GM23338 (cell line): ENCODE measurements at regions not wholly inside any gene's neighbourhood (a gene's known extent, or its start where the extent isn't known, plus 50 kb on each side); places are given as distances from the start of the nearest gene placed in this dataset.

Source experiments
- ATAC-seq: fragments of 200-7000 bp; cut with Tn5 transposase; 3 replicates; pipeline ENCODE4 v1.9.1; 2020
- DNase-seq: peaks from one replicate; pipeline ENCODE4 v3.0.0-alpha.2; 2015; ENCODE audit warnings: low spot score
- H2AFZ ChIP-seq: fragments of 200-600 bp; sonication (generic); 2 replicates; pipeline ENCODE4 v1.8.0; 2016; ENCODE audit warnings: antibody characterized with exemption, mild to moderate bottlenecking, moderate library complexity
- H3F3A ChIP-seq: fragments of 200-600 bp; sonication (generic); replicated peaks from 2 replicates; pipeline ENCODE4 v1.8.0; 2017; ENCODE audit warnings: antibody characterized with exemption, mixed run types, low read depth
- H3K27ac ChIP-seq: fragments of 200-600 bp; sonication (generic); 2 replicates; pipeline ENCODE4 v1.6.1; 2016; ENCODE audit warnings: low read depth
- H3K27me3 ChIP-seq: fragments of 200-600 bp; sonication (generic); 2 replicates; pipeline ENCODE4 v1.8.0; 2016; ENCODE audit warnings: mild to moderate bottlenecking, mixed run types, moderate library complexity; ENCODE audit not compliant: insufficient read depth
- H3K36me3 ChIP-seq: fragments of 200-600 bp; sonication (generic); 2 replicates; pipeline ENCODE4 v1.8.0; 2016; ENCODE audit warnings: mild to moderate bottlenecking; ENCODE audit not compliant: insufficient read depth
- H3K4me1 ChIP-seq: fragments of 200-600 bp; sonication (generic); 2 replicates; pipeline ENCODE4 v1.8.0; 2016; ENCODE audit warnings: mild to moderate bottlenecking, moderate library complexity; ENCODE audit not compliant: insufficient read depth
- H3K4me2 ChIP-seq: fragments of 200-600 bp; sonication (generic); 2 replicates; pipeline ENCODE4 v1.7.1; 2017; ENCODE audit warnings: mixed run types
- H3K4me3 ChIP-seq: fragments of 200-600 bp; sonication (generic); 2 replicates; pipeline ENCODE4 v1.6.1; 2016; ENCODE audit warnings: mixed run types
- H3K79me2 ChIP-seq: fragments of 200-600 bp; sonication (generic); replicated peaks from 2 replicates; pipeline ENCODE4 v1.8.0; 2017; ENCODE audit warnings: mild to moderate bottlenecking; ENCODE audit not compliant: insufficient read depth
- H3K9me2 ChIP-seq: fragments of 200-600 bp; sonication (generic); 2 replicates; pipeline ENCODE4 v1.8.0; 2017; ENCODE audit not compliant: insufficient read depth
- H4K20me1 ChIP-seq: fragments of 200-600 bp; sonication (generic); replicated peaks from 2 replicates; pipeline ENCODE4 v1.8.0; 2017; ENCODE audit warnings: mild to moderate bottlenecking; ENCODE audit not compliant: insufficient read depth
- H3K27ac Mint-ChIP-seq: 2 replicates; pipeline ENCODE4 v1.8.0; 2020; ENCODE audit warnings: inconsistent platforms, mild to moderate bottlenecking, moderate library complexity, mixed read lengths
- H3K27me3 Mint-ChIP-seq: 3 replicates; pipeline ENCODE4 v1.8.0; 2022; ENCODE audit warnings: low read depth, mild to moderate bottlenecking, moderate library complexity, mixed read lengths, inconsistent platforms; ENCODE audit not compliant: insufficient read depth, poor library complexity
- H3K36me3 Mint-ChIP-seq: 3 replicates; pipeline ENCODE4 v1.8.0; 2021; ENCODE audit warnings: low read depth, mild to moderate bottlenecking, inconsistent platforms, moderate library complexity, mixed read lengths
- H3K4me1 Mint-ChIP-seq: 3 replicates; pipeline ENCODE4 v1.8.0; 2020; ENCODE audit warnings: mild to moderate bottlenecking, inconsistent platforms, mixed read lengths
- H3K4me3 Mint-ChIP-seq: 3 replicates; pipeline ENCODE4 v1.8.0; 2021; ENCODE audit warnings: moderate library complexity, mild to moderate bottlenecking, inconsistent platforms, mixed read lengths
- H3K9me3 Mint-ChIP-seq: 3 replicates; pipeline ENCODE4 v1.8.0; 2020; ENCODE audit warnings: moderate library complexity, mild to moderate bottlenecking, inconsistent platforms, mixed read lengths
- CREB1 ChIP-seq: fragments of 250-450 bp; sonication (Bioruptor Pico); IDR thresholded peaks from 2 replicates; pipeline ENCODE4 v1.5.0; 2020; ENCODE audit warnings: low read depth, mild to moderate bottlenecking, moderate library complexity
- CTCF ChIP-seq, 2 experiments: fragments of 200-600 bp in 1 of 2; sonication (generic) in 1 of 2; conservative IDR thresholded peaks; 2 replicates each; pipeline versions ENCODE4 v1.5.1 to v1.6.1; 2016 to 2017; ENCODE audit warnings: antibody characterized with exemption in 2 of 2, low read depth in 2 of 2, mild to moderate bottlenecking in 2 of 2, moderate library complexity in 1 of 2
- ETS1 ChIP-seq: IDR thresholded peaks from 2 replicates; pipeline ENCODE4 v1.6.1; 2016; ENCODE audit warnings: antibody characterized with exemption
- EZH2 ChIP-seq: fragments of 200-600 bp; sonication (generic); IDR thresholded peaks from one replicate; pipeline ENCODE4 v1.8.0; 2017; ENCODE audit warnings: antibody characterized with exemption, mild to moderate bottlenecking, low read depth; ENCODE audit not compliant: unreplicated experiment
- EZH2phosphoT487 ChIP-seq: fragments of 200-600 bp; sonication (generic); IDR thresholded peaks from one replicate; pipeline ENCODE4 v1.8.1; 2018; ENCODE audit warnings: antibody characterized with exemption; ENCODE audit not compliant: unreplicated experiment
- JUNB ChIP-seq: IDR thresholded peaks from one replicate; pipeline ENCODE4 v1.6.1; 2016; ENCODE audit warnings: antibody characterized with exemption; ENCODE audit not compliant: unreplicated experiment
- NANOG ChIP-seq: IDR thresholded peaks from 2 replicates; pipeline ENCODE4 v1.6.1; 2016; ENCODE audit warnings: antibody characterized with exemption, borderline replicate concordance
- POLR2AphosphoS5 ChIP-seq: IDR thresholded peaks from 2 replicates; pipeline ENCODE4 v1.6.1; 2016; ENCODE audit warnings: antibody characterized with exemption, low read depth
- REST ChIP-seq: IDR thresholded peaks from one replicate; pipeline ENCODE4 v1.6.1; 2018; ENCODE audit warnings: antibody characterized with exemption; ENCODE audit not compliant: unreplicated experiment
- STAT1 ChIP-seq: IDR thresholded peaks from one replicate; pipeline ENCODE4 v1.6.1; 2016; ENCODE audit warnings: antibody characterized with exemption; ENCODE audit not compliant: unreplicated experiment
- ZNF114 ChIP-seq: fragments of 250-450 bp; sonication (Bioruptor Pico); IDR thresholded peaks from 2 replicates; pipeline ENCODE4 v1.5.0; 2020; ENCODE audit warnings: mild to moderate bottlenecking, moderate library complexity
- ZNF331 ChIP-seq: fragments of 250-450 bp; sonication (Bioruptor Pico); IDR thresholded peaks from 2 replicates; pipeline ENCODE4 v1.5.0; 2020; ENCODE audit warnings: low read depth, mild to moderate bottlenecking, moderate library complexity
- ZNF462 ChIP-seq: fragments of 250-450 bp; sonication (Bioruptor Pico); IDR thresholded peaks from 2 replicates; pipeline ENCODE4 v1.5.0; 2020; ENCODE audit warnings: mild to moderate bottlenecking, moderate library complexity

DNA sequence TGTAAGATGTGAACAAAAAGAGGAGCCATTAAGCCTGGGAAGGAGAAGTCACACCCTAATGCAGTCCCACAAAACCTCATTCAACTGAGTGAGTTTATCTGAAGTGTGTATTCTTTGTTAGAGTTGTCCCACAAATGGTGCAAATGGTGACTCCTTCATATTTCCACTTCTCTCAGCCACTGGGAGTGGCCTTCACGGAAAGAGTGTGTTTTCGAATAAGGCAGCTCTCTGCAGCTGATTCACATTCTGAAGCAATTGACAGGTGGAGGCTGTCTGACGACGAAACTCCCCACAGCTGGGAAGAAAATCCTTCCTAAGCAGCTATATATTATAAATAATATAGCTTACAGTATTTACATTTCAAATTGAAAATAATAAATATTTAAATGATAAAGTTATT is 318.8 kb upstream of the TMEFF2 start:
- Histone ChIP-seq H3K4me3 (no peak overlapping the region), H3K27ac (no peak overlapping the region), H4K20me1 (no peaks in the 10 kb centered on the region), H3K27me3 (no peaks in the 10 kb centered on the region), H3K4me1 (no peaks in the 10 kb centered on the region), H2AFZ (no peak overlapping the region), H3K36me3 (no peaks in the 10 kb centered on the region), H3K79me2 (no peaks in the 10 kb centered on the region), H3F3A (no peaks in the 10 kb centered on the region), H3K4me2 (no peak overlapping the region), H3K9me2 (0 out of 2 replicates have a peak, but pooled peaks cover 5% of the 10 kb centered on the region)
- Mint-ChIP-seq H3K27me3 (no peaks in the 10 kb centered on the region), H3K36me3 (peaks cover 12% of the 10 kb centered on the region; the same call in 2 of the 3 replicates), H3K27ac (no peak overlapping the region), H3K9me3 (peaks cover 13% of the 10 kb centered on the region; the same call in 2 of the 3 replicates), H3K4me3 (no peak overlapping the region), H3K4me1 (no peaks in the 10 kb centered on the region; the same call in 2 of the 3 replicates)
- TF ChIP-seq JUNB (no peak), CREB1 (CRISPR knock-in tag) (no peak), ZNF114 (CRISPR knock-in tag) (no peak), EZH2 (no peak), STAT1 (no peak), REST (no peak), CTCF (conservative IDR thresholded peaks at IDR 0.05; ENCODE audit: low read depth in 2 of 2) (no peak), ZNF462 (CRISPR knock-in tag) (no peak), ZNF331 (CRISPR knock-in tag) (no peak), ETS1 (no peak), POLR2AphosphoS5 (no peak), EZH2phosphoT487 (no peak), NANOG (no peak)
- ATAC-seq = no peak
- DNase-seq = no peak
